IMR-90 (cell line): ENCODE measurements at regions not wholly inside any gene's neighbourhood (a gene's known extent, or its start where the extent isn't known, plus 50 kb on each side); places are given as distances from the start of the nearest gene placed in this dataset.
A peak's percentile ranks its signal among the peaks of the same experiment; 100 is the strongest.

ENCODE experiments used
- ATAC-seq: fragments of 200-7000 bp; cut with Tn5 transposase; 2 replicates; pipeline ENCODE4 v1.9.1; 2020; ENCODE audit warnings: low read depth, mild to moderate bottlenecking, moderate library complexity
- BruUV-seq: library from RNA; stranded (reverse); fragments of 400-500 nt; replicated peaks from 2 replicates; lab custom pipeline; 2021; lab: Mats Ljungman, UMichigan
- CTCF ChIA-PET: fragments of 300-600 bp; formaldehyde crosslinking; extraction: SDS; loops from one replicate; lab custom pipeline; 2021; ENCODE audit warnings: antibody characterized with exemption; lab: Yijun Ruan, JAX
- POLR2A ChIA-PET: fragments of 300-600 bp; sonication (Branson Sonifier 250); formaldehyde crosslinking; loops from one replicate; lab custom pipeline; 2022; ENCODE audit warnings: antibody characterized with exemption; ENCODE audit not compliant: unreplicated experiment; lab: Charles Lee
- DNase-seq: peaks from one replicate; pipeline ENCODE4 v3.0.0; 2013
- H2AFZ ChIP-seq: replicated peaks from 2 replicates; pipeline ENCODE3; 2013; ENCODE audit warnings: low read length, mild to moderate bottlenecking; ENCODE audit not compliant: poor library complexity
- H2AK5ac ChIP-seq: 2 replicates; pipeline ENCODE4 v1.6.1; 2013; ENCODE audit warnings: low read depth, low read length, inconsistent platforms
- H2AK9ac ChIP-seq: replicated peaks from 2 replicates; pipeline ENCODE3; 2013; ENCODE audit warnings: mild to moderate bottlenecking, low read depth, low read length, moderate library complexity; ENCODE audit not compliant: poor library complexity
- H2BK120ac ChIP-seq: 2 replicates; pipeline ENCODE4 v1.6.1; 2013; ENCODE audit warnings: low read depth, low read length, inconsistent platforms
- H2BK15ac ChIP-seq: 3 replicates; pipeline ENCODE4 v1.6.1; 2013; ENCODE audit warnings: low read depth, low read length, inconsistent platforms
- H2BK20ac ChIP-seq: 2 replicates; pipeline ENCODE4 v1.6.1; 2013; ENCODE audit warnings: low read depth, mild to moderate bottlenecking, inconsistent platforms, low read length, moderate library complexity
- H2BK5ac ChIP-seq: 2 replicates; pipeline ENCODE4 v1.6.1; 2013; ENCODE audit warnings: mild to moderate bottlenecking, low read depth, low read length, inconsistent platforms; ENCODE audit not compliant: poor library complexity, severe bottlenecking
- H3K14ac ChIP-seq: replicated peaks from 2 replicates; pipeline ENCODE4 v1.6.1; 2013; ENCODE audit warnings: low read depth, low read length, inconsistent platforms
- H3K18ac ChIP-seq: 2 replicates; pipeline ENCODE4 v1.6.1; 2013; ENCODE audit warnings: low read depth, low read length, control low read depth
- H3K23ac ChIP-seq: 2 replicates; pipeline ENCODE4 v1.6.1; 2013; ENCODE audit warnings: low read depth, low read length, inconsistent platforms
- H3K27ac ChIP-seq: 2 replicates; pipeline ENCODE4 v1.5.1; 2013; ENCODE audit warnings: mild to moderate bottlenecking, control low read depth, low read length; ENCODE audit not compliant: insufficient read depth
- H3K27me3 ChIP-seq: 2 replicates; pipeline ENCODE4 v1.6.1; 2013; ENCODE audit warnings: low read length; ENCODE audit not compliant: control insufficient read depth, insufficient read depth
- H3K36me3 ChIP-seq: 2 replicates; pipeline ENCODE4 v1.6.1; 2013; ENCODE audit warnings: low read length, mixed read lengths; ENCODE audit not compliant: control insufficient read depth, insufficient read depth
- H3K4ac ChIP-seq: 2 replicates; pipeline ENCODE4 v1.6.1; 2013; ENCODE audit warnings: low read depth, low read length, inconsistent platforms
- H3K4me1 ChIP-seq: 2 replicates; pipeline ENCODE4 v1.6.1; 2013; ENCODE audit warnings: low read length, mixed read lengths; ENCODE audit not compliant: control insufficient read depth, insufficient read depth
- H3K4me2 ChIP-seq: 2 replicates; pipeline ENCODE4 v1.6.1; 2013; ENCODE audit warnings: low read depth, mild to moderate bottlenecking, control low read depth, low read length, moderate library complexity
- H3K4me3 ChIP-seq: 2 replicates; pipeline ENCODE4 v1.5.1; 2013; ENCODE audit warnings: low read depth, mild to moderate bottlenecking, control low read depth, low read length, moderate library complexity; ENCODE audit not compliant: insufficient read depth
- H3K56ac ChIP-seq: 2 replicates; pipeline ENCODE4 v1.6.1; 2013; ENCODE audit warnings: low read length, inconsistent platforms; ENCODE audit not compliant: insufficient read depth; ENCODE audit errors: extremely low read depth
- H3K79me1 ChIP-seq, 2 experiments: 2 replicates each; pipeline ENCODE4 v1.6.1; 2013; ENCODE audit warnings: low read length in 2 of 2, inconsistent platforms in 1 of 2, low read depth in 1 of 2
- H3K9ac ChIP-seq: 2 replicates; pipeline ENCODE4 v1.6.1; 2013; ENCODE audit warnings: low read depth, low read length, control low read depth
- H3K9me1 ChIP-seq: 2 replicates; pipeline ENCODE4 v1.6.1; 2013; ENCODE audit warnings: low read length, inconsistent platforms; ENCODE audit not compliant: insufficient read depth
- H3K9me3 ChIP-seq: 2 replicates; pipeline ENCODE4 v1.6.1; 2013; ENCODE audit warnings: low read length; ENCODE audit not compliant: control insufficient read depth, insufficient read depth
- H4K20me1 ChIP-seq: 2 replicates; pipeline ENCODE4 v1.6.1; 2013; ENCODE audit warnings: low read length, inconsistent platforms; ENCODE audit not compliant: insufficient read depth
- H4K5ac ChIP-seq: 2 replicates; pipeline ENCODE4 v1.6.1; 2013; ENCODE audit warnings: mild to moderate bottlenecking, low read depth, low read length, control low read depth
- H4K8ac ChIP-seq, 2 experiments: 2 replicates each; pipeline ENCODE4 v1.6.1; 2013; ENCODE audit warnings: low read depth in 2 of 2, low read length in 2 of 2, control low read depth in 1 of 2, inconsistent platforms in 1 of 2
- H4K91ac ChIP-seq: 2 replicates; pipeline ENCODE4 v1.6.1; 2013; ENCODE audit warnings: low read depth, low read length, inconsistent platforms; ENCODE audit not compliant: insufficient read depth
- CEBPB ChIP-seq: IDR thresholded peaks from 2 replicates; pipeline ENCODE4 v1.6.1; 2012; ENCODE audit warnings: low read depth, low read length, improper control_type of control experiment
- MAZ ChIP-seq: IDR thresholded peaks from 2 replicates; pipeline ENCODE4 v1.6.1; 2012; ENCODE audit warnings: low read depth, mild to moderate bottlenecking, low read length, improper control_type of control experiment, moderate library complexity, borderline replicate concordance
- POLR2A ChIP-seq: IDR thresholded peaks from 2 replicates; pipeline ENCODE4 v1.6.1; 2012; ENCODE audit warnings: mild to moderate bottlenecking, low read depth, low read length
- RAD21 ChIP-seq: IDR thresholded peaks from 2 replicates; pipeline ENCODE4 v1.6.1; 2012; ENCODE audit warnings: low read length, improper control_type of control experiment
- SMC3 ChIP-seq: fragments of 150-350 bp; IDR thresholded peaks from 2 replicates; pipeline ENCODE4 v1.6.1; 2016; ENCODE audit warnings: low read depth, mild to moderate bottlenecking, antibody characterized with exemption, low read length, moderate library complexity
- USF2 ChIP-seq: fragments of 150-350 bp; IDR thresholded peaks from 2 replicates; pipeline ENCODE4 v1.6.1; 2017; ENCODE audit warnings: mild to moderate bottlenecking, antibody characterized with exemption, low read length, low read depth
- WGBS, 2 experiments: methylation state at CpG; one replicate each; pipeline versions ENCODE4 v1.1.5 to v1.1.7; 2013; ENCODE audit warnings: missing lambda C conversion rate in 2 of 2; ENCODE audit not compliant: insufficient read length in 1 of 2; ENCODE audit errors: extremely low coverage in 2 of 2; 5-methylcytosine and 5-hydroxymethylcytosine counted together
- dilution Hi-C: fragments of 300-500 bp; cut with HindIII; formaldehyde crosslinking; loops from one replicate; pipeline ENCODE4 v1.14.3; 2018; ENCODE audit warnings: low sequenced_read_pairs; ENCODE audit not compliant: unreplicated experiment
- in situ Hi-C: fragments of 300-500 bp; cut with MboI; formaldehyde crosslinking; loops from 3 replicates; pipeline ENCODE4 v1.14.3; 2019; ENCODE audit warnings: low sequenced_read_pairs, inconsistent platforms, mixed read lengths
- intact Hi-C: fragments of 100-400 bp; cut with micrococcal nuclease; formaldehyde crosslinking; loops from 2 replicates; pipeline ENCODE4 v1.10.0; 2022

- H3K4ac ChIP-seq, result no peak overlapping the region
- dilution Hi-C loops, result no loop called here
- no peaks in the 10 kb centered on the region for H3K9me1 ChIP-seq
- no peak overlapping the region for H3K27ac ChIP-seq
- H2AK5ac ChIP-seq, result no peak overlapping the region
- H2BK5ac ChIP-seq, result no peak overlapping the region
- peak; percentile 6; the same call in 1 of the 2 replicates for TF ChIP-seq SMC3
- peak; percentile 100 for TF ChIP-seq CEBPB
- no peak for TF ChIP-seq MAZ
- no peak for TF ChIP-seq POLR2A
- no peak for TF ChIP-seq RAD21
- TF ChIP-seq USF2, result no peak
- no TSS peak for BruUV-seq
- H4K91ac ChIP-seq, result no peak overlapping the region
- no peaks in the 10 kb centered on the region; a peak in 1 of 4 replicates for H3K79me1 ChIP-seq
- H3K23ac ChIP-seq, result no peak overlapping the region
- H3K4me1 ChIP-seq, result no peaks in the 10 kb centered on the region
- H3K9ac ChIP-seq, result no peak overlapping the region
- ChIA-PET CTCF (interaction anchor here (2.0 kb wide), 1 partner anchor 196 kb away, joined by 7 read pairs; no protein-coding TSS in a partner anchor), POLR2A (interaction anchor here (0.6 kb wide), 1 partner anchor 132 kb away, joined by 3 read pairs; no protein-coding TSS in a partner anchor)
- no peak overlapping the region for H2BK20ac ChIP-seq
- H3K56ac ChIP-seq, result no peak overlapping the region
- H2AK9ac ChIP-seq, result no peak overlapping the region
- no peaks in the 10 kb centered on the region for H3K27me3 ChIP-seq
- no peak overlapping the region for H4K5ac ChIP-seq
- peak overlapping the region; percentile 38; the same call in 1 of the 2 replicates for H3K4me2 ChIP-seq
- WGBS, 2 experiments, result no CpG with 5 or more reads among the region's 4 CpGs
- no peaks in the 10 kb centered on the region for H4K20me1 ChIP-seq
- no peak overlapping the region for H2AFZ ChIP-seq
- no peak overlapping the region for H3K4me3 ChIP-seq
- H3K9me3 ChIP-seq, result peaks cover 15% of the 10 kb centered on the region
- intact Hi-C loops, result no loop called here
- H2BK15ac ChIP-seq, result no peak overlapping the region
- peak; percentile 62 for ATAC-seq
- no peak overlapping the region for H3K18ac ChIP-seq
- in situ Hi-C loops, result loop anchor here (10.0 kb wide), 1 partner anchor 191 kb away; no protein-coding TSS in a partner anchor
- no peaks in the 10 kb centered on the region for H3K36me3 ChIP-seq
- H2BK120ac ChIP-seq, result no peak overlapping the region
- peak overlapping the region; percentile 46; the same call in 1 of the 2 replicates for H3K14ac ChIP-seq
- H4K8ac ChIP-seq, result no peak overlapping the region
- DNase-seq, result peak; percentile 82
These were observed 76.6 kb upstream of the GNG2 start for GRCh38 chr14:51783765-51784164.
